Esophagus squamous epithelium (tissue), 4 donors: ENCODE measurements at regions not wholly inside any gene's neighbourhood (a gene's known extent, or its start where the extent isn't known, plus 50 kb on each side); places are given as distances from the start of the nearest gene placed in this dataset.
"Not testable (repeated sequence)": the region's sequence is repeated elsewhere in the genome, so short reads cannot be mapped to it uniquely, and the experiment has no call there.

Experiments used
- CTCF ChIP-seq, 6 experiments: fragments of 450-650 bp in 4 of 6; fragments of 200-600 bp in 2 of 6; sonication (generic) in 2 of 6; IDR thresholded peaks; one replicate each; pipeline ENCODE4 v1.5.1; 2016 to 2019; ENCODE audit warnings: antibody characterized with exemption in 6 of 6, mild to moderate bottlenecking in 4 of 6, moderate library complexity in 4 of 6
- POLR2A ChIP-seq, 4 donors: fragments of 450-650 bp; IDR thresholded peaks; one replicate each; pipeline ENCODE4 v1.6.1; 2017; ENCODE audit warnings: antibody characterized with exemption in 4 of 4, mild to moderate bottlenecking in 4 of 4, moderate library complexity in 3 of 4

DNA sequence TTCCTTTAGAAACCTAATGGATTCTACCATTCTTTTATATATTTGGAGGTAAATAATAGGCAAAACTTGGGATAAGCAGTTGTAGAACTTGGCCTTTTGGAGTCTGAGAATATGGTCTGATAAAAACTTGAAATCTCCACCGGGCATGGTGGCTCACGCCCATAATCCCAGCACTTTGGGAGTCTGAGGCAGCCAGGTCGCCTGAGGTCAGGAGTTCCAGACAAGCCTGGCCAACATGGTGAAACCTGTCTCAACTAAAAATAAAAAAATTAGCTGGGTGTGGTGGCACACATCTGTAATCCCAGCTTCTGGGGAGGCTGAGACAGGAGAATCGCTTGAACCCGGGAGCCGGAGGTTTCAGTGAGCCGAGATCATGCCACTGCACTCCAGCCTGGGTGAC is 231.3 kb upstream of the LRP1B start:
- not testable (repeated sequence) for TF ChIP-seq CTCF, POLR2A (IDR thresholded peaks at IDR 0.05)
